Right cardiac atrium (tissue), 5 donors: ENCODE measurements at regions not wholly inside any gene's neighbourhood (a gene's known extent, or its start where the extent isn't known, plus 50 kb on each side); places are given as distances from the start of the nearest gene placed in this dataset.

Experiments
- ATAC-seq, 2 donors: fragments of 200-7000 bp; cut with Tn5 transposase; one replicate each; pipeline versions ENCODE4 v1.8.0 to v1.9.1; 2020; ENCODE audit warnings: moderate library complexity in 2 of 2, mild to moderate bottlenecking in 1 of 2
- DNase-seq, 3 donors: peaks; one replicate each; pipeline ENCODE4 v3.0.0-alpha.2; 2020
- H3K27ac ChIP-seq: one replicate; pipeline ENCODE4 v1.5.1; 2013; ENCODE audit warnings: mild to moderate bottlenecking, low read length, control low read depth, moderate library complexity
- H3K27me3 ChIP-seq: one replicate; pipeline ENCODE4 v1.6.1; 2013; ENCODE audit not compliant: control insufficient read depth, insufficient read depth
- H3K4me1 ChIP-seq: one replicate; pipeline ENCODE4 v1.6.1; 2013; ENCODE audit warnings: low read length; ENCODE audit not compliant: control insufficient read depth, insufficient read depth
- H3K4me3 ChIP-seq: one replicate; pipeline ENCODE4 v1.5.1; 2013; ENCODE audit warnings: low read length, control low read depth
- H3K9me3 ChIP-seq: one replicate; pipeline ENCODE4 v1.6.1; 2013; ENCODE audit warnings: low read length; ENCODE audit not compliant: control insufficient read depth
- WGBS: extraction: QIAGEN DNeasy Blood & Tissue Kit; methylation state at CpG from one replicate; pipeline ENCODE4 v1.1.7; 2013; 5-methylcytosine and 5-hydroxymethylcytosine counted together
- intact Hi-C, 4 donors: fragments of 100-400 bp; cut with DNase I; formaldehyde crosslinking; loops; one replicate each; pipeline versions ENCODE4 v1.11.0 to v1.14.0; 2022 to 2023
- donor health status: healthy with polysubstance abuse.
- donor health status: DM: no; HTN: yes; CAD: no.
- donor health status: DM: no; HTN: no; CAD: no.
- donor health status: DM: no; HTN: yes; CAD: no; lungs with severe emphysema.
- donor health status: DM: yes; HTN: yes; CAD: no.

DNA sequence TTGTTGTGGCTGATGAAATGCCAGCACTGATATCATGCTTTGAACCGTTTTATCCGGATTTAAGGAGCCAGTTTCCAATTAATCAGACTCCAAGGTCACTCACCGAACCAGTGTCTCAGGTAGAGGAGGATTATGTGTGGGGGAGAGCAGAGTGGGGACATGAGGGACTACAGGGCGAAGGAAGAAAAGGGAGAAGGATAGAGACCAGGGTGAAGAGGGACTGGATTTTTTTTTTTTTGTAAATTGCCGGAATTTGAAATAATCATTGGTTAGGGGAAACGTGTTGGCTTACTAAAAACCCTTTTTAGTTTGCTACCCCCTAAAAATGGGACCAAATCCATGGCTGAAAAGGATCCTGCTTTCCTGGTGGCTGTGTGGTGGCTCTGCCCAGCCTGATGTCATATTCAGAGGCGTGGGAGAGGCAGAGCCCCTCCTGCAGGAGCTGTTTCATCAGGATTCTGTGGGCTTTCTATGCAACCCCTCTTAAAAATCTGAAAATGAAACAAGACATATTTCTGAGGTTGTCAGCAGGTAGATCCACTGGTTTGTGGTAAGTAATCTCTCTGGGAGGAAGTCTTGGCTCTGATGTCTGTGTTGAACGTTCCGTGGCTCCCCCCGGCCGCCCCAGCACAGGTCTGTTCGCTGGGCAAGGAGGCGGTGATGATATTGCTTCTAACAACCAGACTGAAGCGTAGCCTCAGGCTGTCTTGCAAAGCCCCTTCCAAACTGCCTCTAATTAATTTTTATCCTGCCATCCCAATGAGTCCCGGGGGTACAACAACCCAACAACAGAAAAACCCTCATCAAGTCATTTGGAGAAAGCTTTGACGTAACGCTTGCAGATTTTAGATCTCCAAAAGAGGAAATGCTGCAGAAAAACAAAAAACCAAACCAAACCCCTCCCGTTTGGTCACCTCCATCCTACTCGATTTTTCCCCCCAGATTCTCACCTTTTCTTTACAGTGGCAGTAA, 143.0 kb upstream of the ZFHX3 start:
- Histone ChIP-seq H3K4me3 (no peak overlapping the region), H3K27ac (no peak overlapping the region), H3K9me3 (no peaks in the 10 kb centered on the region), H3K27me3 (no peaks in the 10 kb centered on the region), H3K4me1 (no peaks in the 10 kb centered on the region)
- 70% methylated on average over 19 of the region's 19 CpGs for WGBS
- ATAC-seq (no peak), DNase-seq (no peak)
- intact Hi-C loops = loop anchor here (10.0 kb wide), 3 partner anchors 126 to 686 kb away; no protein-coding TSS in a partner anchor

- Histone ChIP-seq H3K4me3 (no peak overlapping the region), H3K27me3 (no peaks in the 10 kb centered on the region), H3K9me3 (no peaks in the 10 kb centered on the region), H3K27ac (no peak overlapping the region), H3K4me1 (no peaks in the 10 kb centered on the region)
- intact Hi-C loops = loop anchor here (10.0 kb wide), 3 partner anchors 125 to 685 kb away; no protein-coding TSS in a partner anchor
- no peak for ATAC-seq
- WGBS = 77% methylated on average over 2 of the region's 2 CpGs
- no peak for DNase-seq
Measured at GRCh38 chr16:73190256-73190655, 142.3 kb upstream of the ZFHX3 start.

GRCh38 chr16:73189136-73189535, 141.2 kb upstream of the ZFHX3 start:
- Histone ChIP-seq H3K4me3 (no peak overlapping the region), H3K9me3 (no peaks in the 10 kb centered on the region), H3K4me1 (no peaks in the 10 kb centered on the region), H3K27ac (no peak overlapping the region), H3K27me3 (no peaks in the 10 kb centered on the region)
- WGBS = 78% methylated on average over 13 of the region's 13 CpGs
- DNase-seq (no peak), ATAC-seq (no peak)
- intact Hi-C loops = no loop called here

DNA sequence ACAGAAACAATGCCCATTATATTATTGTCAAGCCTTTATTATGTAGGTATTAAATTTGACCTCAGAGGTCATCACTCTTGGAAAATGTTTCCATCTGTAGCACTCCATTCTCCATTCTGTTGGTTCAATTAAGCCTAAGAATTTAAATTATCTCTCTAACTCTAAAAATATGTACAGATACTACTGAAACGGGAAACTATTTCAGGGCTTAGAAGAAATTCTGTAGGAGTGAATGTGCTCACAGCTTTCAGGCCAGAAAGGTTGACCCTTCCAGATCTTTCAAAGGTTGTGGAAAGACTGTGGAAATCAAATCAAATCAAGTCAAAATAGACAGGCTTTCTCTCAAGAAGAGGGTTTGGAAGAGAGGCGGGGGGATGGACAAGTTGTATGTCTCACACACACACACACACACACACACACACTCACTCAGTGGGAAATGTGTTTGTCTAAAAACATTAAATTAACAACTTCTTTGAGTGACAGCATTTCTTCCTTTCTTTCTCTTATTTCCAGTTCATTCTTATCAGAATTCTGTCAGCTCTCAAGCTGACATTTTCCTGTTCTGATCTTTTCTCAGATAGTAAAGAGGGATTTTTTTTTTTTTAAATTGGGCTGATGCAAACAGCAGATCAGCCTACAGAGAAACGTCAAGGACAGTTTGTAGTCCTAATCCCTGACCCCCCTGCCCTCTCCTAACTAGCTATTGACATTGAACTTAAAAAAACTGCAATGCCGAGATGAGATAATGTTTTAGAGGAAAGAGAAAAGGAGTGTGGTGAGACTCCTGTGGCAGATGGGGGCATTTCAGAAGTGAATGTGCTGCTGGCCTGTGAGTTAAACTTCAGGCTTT, 139.0 kb upstream of the ZFHX3 start:
- H3K27ac ChIP-seq = no peak overlapping the region
- WGBS = 59% methylated on average over 4 of the region's 4 CpGs
- ATAC-seq (no peak), DNase-seq (no peak)
- H3K27me3 ChIP-seq = no peaks in the 10 kb centered on the region
- no peak overlapping the region for H3K4me3 ChIP-seq
- intact Hi-C loops = no loop called here
- H3K9me3 ChIP-seq = no peaks in the 10 kb centered on the region
- no peaks in the 10 kb centered on the region for H3K4me1 ChIP-seq

DNA sequence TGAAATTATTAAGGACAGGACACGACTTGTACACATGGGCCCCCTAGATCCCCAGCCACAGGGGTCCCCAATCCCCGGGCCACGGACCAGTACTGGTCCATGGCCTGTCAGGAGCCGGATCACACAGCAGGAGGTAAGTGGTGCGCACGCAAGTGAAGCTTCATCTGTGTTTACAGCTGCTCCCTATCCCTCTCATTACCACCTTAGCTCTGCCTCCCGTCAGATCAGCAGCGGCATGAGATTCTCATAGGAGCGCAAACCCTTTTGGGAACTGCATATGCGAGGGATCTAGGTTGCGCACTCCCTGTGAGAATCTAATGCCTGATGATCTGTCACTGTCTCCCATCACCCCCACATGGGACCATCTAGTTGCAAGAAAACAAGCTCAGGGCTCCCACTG, 137.8 kb upstream of the ZFHX3 start:
- Histone ChIP-seq H3K4me3 (no peak overlapping the region), H3K9me3 (no peaks in the 10 kb centered on the region), H3K27me3 (no peaks in the 10 kb centered on the region), H3K4me1 (no peaks in the 10 kb centered on the region), H3K27ac (no peak overlapping the region)
- no peak for ATAC-seq
- intact Hi-C loops = no loop called here
- DNase-seq = no peak
- WGBS = 96% methylated on average over 11 of the region's 11 CpGs

GRCh38 chr16:73183611-73184092, 135.7 kb upstream of the ZFHX3 start:
- WGBS = 46% methylated on average over 17 of the region's 17 CpGs
- no peak overlapping the region for H3K27ac ChIP-seq
- peaks cover 2% of the 10 kb centered on the region for H3K4me1 ChIP-seq
- no peaks in the 10 kb centered on the region for H3K27me3 ChIP-seq
- ATAC-seq = peak; percentile 35 to 58
- H3K9me3 ChIP-seq = no peaks in the 10 kb centered on the region
- DNase-seq = peak; percentile 25 to 62 (median 54)
- intact Hi-C loops = no loop called here
- H3K4me3 ChIP-seq = no peak overlapping the region

- peaks cover 2% of the 10 kb centered on the region for H3K4me1 ChIP-seq
- H3K27me3 ChIP-seq = no peaks in the 10 kb centered on the region
- ATAC-seq (peak; percentile 71 to 89), DNase-seq (peak; percentile 47 to 81 (median 78))
- intact Hi-C loops = loop anchor here in 1 of 4 donors (10.0 kb wide), 1 partner anchor 115 kb away; no protein-coding TSS in a partner anchor
- WGBS = 62% methylated on average over 12 of the region's 12 CpGs
- no peak overlapping the region for H3K4me3 ChIP-seq
- H3K27ac ChIP-seq = peak overlapping the region; percentile 14
- no peaks in the 10 kb centered on the region for H3K9me3 ChIP-seq
Measured at GRCh38 chr16:73179705-73180331, 131.9 kb upstream of the ZFHX3 start.

- WGBS = 81% methylated on average over 8 of the region's 8 CpGs
- intact Hi-C loops = loop anchor here in 1 of 4 donors (10.0 kb wide), 1 partner anchor 113 kb away; no protein-coding TSS in a partner anchor
- DNase-seq = no peak
- Histone ChIP-seq H3K9me3 (no peaks in the 10 kb centered on the region), H3K4me1 (peaks cover 2% of the 10 kb centered on the region), H3K27me3 (no peaks in the 10 kb centered on the region), H3K4me3 (no peak overlapping the region), H3K27ac (no peak overlapping the region)
- ATAC-seq = no peak
Measured at GRCh38 chr16:73177729-73178295, 129.9 kb upstream of the ZFHX3 start.

DNA sequence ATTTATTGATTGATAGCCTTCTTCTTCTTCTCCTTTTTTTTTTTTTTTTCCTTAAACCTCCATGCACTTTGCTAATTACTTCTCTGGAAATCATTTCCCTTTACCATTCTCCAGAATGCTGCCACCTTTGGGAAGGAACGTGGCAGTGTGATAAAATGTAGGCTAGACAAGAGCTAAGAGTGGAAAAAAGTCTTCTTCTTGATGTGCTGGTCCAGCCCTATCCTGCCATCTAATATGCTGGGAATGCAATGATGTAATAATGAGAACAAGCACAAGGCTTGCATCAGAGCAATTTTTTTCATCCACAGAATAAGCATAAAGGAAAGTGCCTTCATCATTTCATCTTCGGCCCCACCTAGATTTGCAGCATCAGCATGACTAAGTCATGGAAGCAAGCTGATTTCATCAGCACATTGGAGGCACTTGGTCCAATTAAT, 128.7 kb upstream of the ZFHX3 start:
- DNase-seq = no peak
- peak in 1 of 2 donors; percentile 34 for ATAC-seq
- Histone ChIP-seq H3K27ac (no peak overlapping the region), H3K9me3 (no peaks in the 10 kb centered on the region), H3K4me1 (peaks cover 2% of the 10 kb centered on the region), H3K27me3 (no peaks in the 10 kb centered on the region), H3K4me3 (no peak overlapping the region)
- 53% methylated on average over 2 of the region's 2 CpGs for WGBS
- intact Hi-C loops = loop anchor here in 1 of 4 donors (10.0 kb wide), 1 partner anchor 112 kb away; no protein-coding TSS in a partner anchor
